ENCODE measurements at regions not wholly inside any gene's neighbourhood (a gene's known extent, or its start where the extent isn't known, plus 50 kb on each side); places are given as distances from the start of the nearest gene placed in this dataset.
"Not testable (repeated sequence)": the region's sequence is repeated elsewhere in the genome, so short reads cannot be mapped to it uniquely, and the experiment has no call there.

DNA sequence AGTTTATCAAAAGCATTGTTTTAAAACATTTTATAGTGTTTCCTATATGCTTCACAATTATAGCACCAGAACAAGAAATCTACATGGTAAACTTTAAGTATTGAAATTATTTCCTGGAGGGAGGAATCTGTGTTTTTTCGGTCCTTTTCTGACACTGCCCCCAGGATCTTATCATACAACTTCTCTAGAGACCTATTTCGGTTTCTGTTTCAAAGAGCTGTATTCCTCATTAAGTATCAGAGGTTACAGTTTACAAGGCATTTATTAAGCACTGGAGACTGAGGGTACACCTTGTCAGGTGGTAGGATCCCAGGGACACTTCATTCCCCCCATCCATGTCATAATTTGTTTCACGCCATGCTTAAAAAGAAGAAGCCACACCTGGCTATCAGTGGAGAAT lies 146.4 kb downstream of the ATP6V0E2 start:
- not testable (repeated sequence) for H3K9me3 Mint-ChIP-seq; DNase-seq (ENCODE audit: low spot score)

DNA sequence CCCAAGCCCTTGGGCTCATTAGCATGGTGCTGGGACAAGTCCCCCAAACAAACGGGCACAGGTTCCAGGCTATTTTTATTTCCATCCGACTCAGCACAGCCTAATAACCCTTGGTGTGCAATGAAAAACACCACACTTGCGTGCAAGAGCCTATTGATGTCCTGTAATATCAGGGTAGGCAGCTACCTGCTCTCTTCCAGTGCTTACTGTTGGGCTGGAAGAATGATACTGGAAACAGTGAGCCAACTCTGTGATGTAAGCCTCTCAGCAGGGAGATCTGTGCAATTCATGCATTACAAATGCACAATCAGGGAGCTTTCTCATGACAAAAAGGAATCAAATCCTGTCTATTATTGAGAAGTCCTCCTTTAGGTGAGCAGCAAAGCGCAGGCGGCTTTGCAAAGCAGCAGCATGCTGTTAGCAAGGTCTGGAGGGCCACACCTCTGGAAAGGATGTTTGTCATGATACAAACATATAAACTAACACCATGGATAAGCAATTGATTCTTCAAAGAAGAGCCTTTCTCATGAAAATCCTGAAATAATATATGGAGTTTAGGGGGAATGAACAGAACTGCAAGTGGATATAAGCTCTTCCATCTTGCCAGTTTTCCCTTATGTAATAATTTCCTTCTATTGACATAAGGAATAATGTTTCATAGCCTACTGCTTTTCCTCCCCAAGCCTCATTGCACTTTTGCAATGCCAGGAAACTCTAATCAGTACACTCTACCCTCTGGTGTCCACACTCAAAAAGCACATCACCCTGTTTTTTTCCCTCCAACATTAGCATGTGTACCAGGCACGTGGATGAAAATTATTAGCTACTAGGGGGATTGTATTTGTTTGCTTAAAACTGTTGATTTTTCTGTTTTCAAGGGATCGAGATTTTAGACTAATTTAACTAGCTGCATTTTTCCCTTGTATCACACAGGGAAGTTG lies 151.1 kb downstream of the ATP6V0E2 start:
- not testable (repeated sequence) for H3K79me2 ChIP-seq (ENCODE audit: low read depth); H3K9me3 ChIP-seq (ENCODE audit: low read depth); H3K27ac Mint-ChIP-seq

More for the DNA sequence above, 146.4 kb downstream of the ATP6V0E2 start:
- H3K27ac Mint-ChIP-seq; H3K27me3 Mint-ChIP-seq (ENCODE audit: insufficient read depth, low read depth); H2AFZ ChIP-seq (replicated peaks); H3K36me3 ChIP-seq; H3K4me1 ChIP-seq; H3K4me3 ChIP-seq; H3K9me3 ChIP-seq (ENCODE audit: low read depth); H3K36me3 Mint-ChIP-seq; H3K27me3 ChIP-seq; H3K4me2 ChIP-seq; H3K4me3 Mint-ChIP-seq; H3F3A ChIP-seq (ENCODE audit: low read depth); H3K27ac ChIP-seq; H3K79me2 ChIP-seq (ENCODE audit: low read depth); H3K9ac ChIP-seq; H4K20me1 ChIP-seq (ENCODE audit: low read depth); H3K4me1 Mint-ChIP-seq: not testable (repeated sequence)

DNA sequence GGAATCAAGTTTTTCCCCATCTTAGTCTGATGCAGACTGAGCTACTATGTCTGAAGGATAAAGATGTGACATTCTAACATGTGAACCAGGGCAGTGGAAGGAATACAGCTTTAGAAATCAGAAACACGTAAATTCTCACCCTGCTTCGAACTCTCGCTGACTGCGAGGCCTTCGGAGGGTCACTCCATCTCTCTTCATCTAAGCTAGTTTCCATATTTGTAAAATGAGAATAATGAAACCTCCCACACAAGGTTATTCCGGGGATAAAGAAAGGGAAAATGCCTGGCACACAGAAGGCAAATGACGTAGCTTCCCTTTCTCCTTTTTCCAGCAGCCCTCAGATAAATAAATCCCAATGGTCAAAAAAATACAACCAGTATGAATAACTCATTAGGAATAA lies 152.0 kb downstream of the ATP6V0E2 start:
- H3K9ac ChIP-seq; H3K27me3 ChIP-seq; H3K27me3 Mint-ChIP-seq (ENCODE audit: insufficient read depth, low read depth); H3K36me3 ChIP-seq; DNase-seq (ENCODE audit: low spot score); H3K36me3 Mint-ChIP-seq; H3K9me3 ChIP-seq (ENCODE audit: low read depth); H3K79me2 ChIP-seq (ENCODE audit: low read depth); H3K4me3 Mint-ChIP-seq; H3K9me3 Mint-ChIP-seq; H3F3A ChIP-seq (ENCODE audit: low read depth); H3K4me1 Mint-ChIP-seq; H3K4me2 ChIP-seq; H3K4me1 ChIP-seq; H3K4me3 ChIP-seq; H3K27ac ChIP-seq; H2AFZ ChIP-seq (replicated peaks); H3K27ac Mint-ChIP-seq; H4K20me1 ChIP-seq (ENCODE audit: low read depth): not testable (repeated sequence)

More for the DNA sequence above, 151.1 kb downstream of the ATP6V0E2 start:
- not testable (repeated sequence) for H3K27ac ChIP-seq; H3F3A ChIP-seq (ENCODE audit: low read depth); H3K4me1 Mint-ChIP-seq; H3K9ac ChIP-seq; H3K4me2 ChIP-seq; H3K4me1 ChIP-seq; H4K20me1 ChIP-seq (ENCODE audit: low read depth); DNase-seq (ENCODE audit: low spot score); H3K27me3 ChIP-seq; H3K36me3 ChIP-seq; H2AFZ ChIP-seq (replicated peaks); H3K9me3 Mint-ChIP-seq; H3K4me3 Mint-ChIP-seq; H3K36me3 Mint-ChIP-seq; H3K4me3 ChIP-seq; H3K27me3 Mint-ChIP-seq (ENCODE audit: insufficient read depth, low read depth)

DNA sequence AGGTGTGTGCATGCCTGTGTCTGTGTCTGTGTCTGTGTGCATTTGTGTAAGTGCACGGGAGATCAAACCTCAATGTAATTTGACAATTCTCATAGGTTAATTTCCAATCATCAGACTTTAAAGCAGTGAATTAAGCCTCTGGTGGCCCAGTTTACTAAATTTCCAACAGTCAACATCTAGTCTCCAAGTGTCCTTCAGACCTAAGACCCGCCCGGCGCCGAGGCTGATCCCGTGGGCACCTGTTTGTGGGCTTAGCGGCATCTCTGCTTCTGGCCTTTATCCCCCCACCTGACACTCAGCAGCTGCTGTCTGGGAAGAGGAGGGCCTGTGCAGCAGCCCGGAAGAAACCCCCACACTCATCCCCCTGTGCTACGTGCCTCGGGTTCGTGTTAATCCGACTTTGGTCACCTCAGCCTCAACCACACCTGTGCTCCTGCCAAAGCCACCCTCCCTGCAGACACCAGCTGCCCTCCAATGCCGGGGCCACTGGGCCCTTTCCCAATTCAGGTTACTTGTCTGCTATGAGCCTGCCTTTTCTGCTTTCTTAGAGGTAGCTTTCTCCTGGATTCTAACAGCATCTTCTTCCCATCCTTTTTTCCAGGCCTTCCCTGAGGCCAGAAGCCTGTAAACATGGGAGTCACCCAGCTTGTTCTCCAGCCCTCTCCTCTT lies 154.7 kb downstream of the ATP6V0E2 start:
- not testable (repeated sequence) for H3K79me2 ChIP-seq (ENCODE audit: low read depth); H3K4me3 ChIP-seq; H3K36me3 ChIP-seq; H3K27me3 Mint-ChIP-seq (ENCODE audit: insufficient read depth, low read depth); H3K4me1 ChIP-seq; H3K4me2 ChIP-seq; H3K9ac ChIP-seq; DNase-seq (ENCODE audit: low spot score); H3K27ac Mint-ChIP-seq; H3K4me3 Mint-ChIP-seq; H3K9me3 Mint-ChIP-seq; H3K27ac ChIP-seq; H4K20me1 ChIP-seq (ENCODE audit: low read depth); H3K27me3 ChIP-seq; H3K9me3 ChIP-seq (ENCODE audit: low read depth); H3K4me1 Mint-ChIP-seq; H2AFZ ChIP-seq (replicated peaks); H3F3A ChIP-seq (ENCODE audit: low read depth); H3K36me3 Mint-ChIP-seq

DNA sequence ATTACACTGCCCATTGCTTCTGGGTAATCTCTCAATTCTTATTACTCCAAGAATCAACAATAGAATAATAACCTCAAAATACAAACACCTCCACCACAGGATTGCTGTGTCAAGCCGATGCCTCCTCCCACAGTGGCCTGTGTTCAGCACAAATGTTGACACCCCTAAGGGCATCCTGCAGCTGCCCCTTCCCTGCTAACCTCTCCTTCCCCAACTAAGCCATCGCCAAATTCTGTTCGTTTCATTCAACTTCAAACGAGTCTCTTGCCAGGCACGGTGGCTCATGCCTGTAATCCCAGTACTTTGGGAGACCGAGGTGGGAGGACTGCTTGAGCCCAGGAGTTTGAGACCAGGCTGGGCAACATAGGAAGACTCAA lies 155.2 kb downstream of the ATP6V0E2 start:
- not testable (repeated sequence) for H3K4me3 Mint-ChIP-seq; H2AFZ ChIP-seq (replicated peaks); DNase-seq (ENCODE audit: low spot score)

DNA sequence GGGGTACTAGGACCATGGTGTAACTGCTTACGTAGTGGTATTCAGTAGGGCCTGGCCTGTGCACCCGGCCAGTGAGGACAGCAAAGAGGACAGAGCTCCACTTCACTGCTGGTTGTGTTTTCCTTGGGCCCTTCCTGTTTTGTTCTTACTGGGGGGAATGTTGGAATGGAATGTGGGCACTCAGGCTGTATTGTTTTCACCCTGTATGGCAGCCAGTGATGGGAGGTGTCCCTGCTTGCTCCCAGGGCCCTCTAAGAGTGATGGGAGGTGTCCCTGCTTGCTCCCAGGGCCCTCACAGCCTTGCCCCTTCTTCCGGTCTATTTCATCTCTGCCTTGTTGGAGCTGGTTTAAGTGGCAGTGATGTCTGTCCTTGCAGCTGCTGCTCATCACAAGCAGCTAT lies 158.0 kb downstream of the ATP6V0E2 start:
- H3K36me3 ChIP-seq; H3K4me2 ChIP-seq; H3K9ac ChIP-seq; H3K4me3 Mint-ChIP-seq; H3K79me2 ChIP-seq (ENCODE audit: low read depth); H3K4me3 ChIP-seq; H3K27me3 ChIP-seq; H4K20me1 ChIP-seq (ENCODE audit: low read depth); H2AFZ ChIP-seq (replicated peaks); DNase-seq (ENCODE audit: low spot score); H3K27ac ChIP-seq; H3K27ac Mint-ChIP-seq; H3F3A ChIP-seq (ENCODE audit: low read depth); H3K4me1 ChIP-seq; H3K9me3 ChIP-seq (ENCODE audit: low read depth); H3K36me3 Mint-ChIP-seq; H3K27me3 Mint-ChIP-seq (ENCODE audit: insufficient read depth, low read depth); H3K4me1 Mint-ChIP-seq; H3K9me3 Mint-ChIP-seq: not testable (repeated sequence)

More for the DNA sequence above, 155.2 kb downstream of the ATP6V0E2 start:
- H3F3A ChIP-seq (ENCODE audit: low read depth); H3K4me1 ChIP-seq; H3K27me3 Mint-ChIP-seq (ENCODE audit: insufficient read depth, low read depth); H3K27me3 ChIP-seq; H3K4me3 ChIP-seq; H3K4me2 ChIP-seq; H3K9me3 Mint-ChIP-seq; H3K9me3 ChIP-seq (ENCODE audit: low read depth); H3K27ac Mint-ChIP-seq; H4K20me1 ChIP-seq (ENCODE audit: low read depth); H3K36me3 Mint-ChIP-seq; H3K79me2 ChIP-seq (ENCODE audit: low read depth); H3K9ac ChIP-seq; H3K36me3 ChIP-seq; H3K27ac ChIP-seq; H3K4me1 Mint-ChIP-seq: not testable (repeated sequence)

DNA sequence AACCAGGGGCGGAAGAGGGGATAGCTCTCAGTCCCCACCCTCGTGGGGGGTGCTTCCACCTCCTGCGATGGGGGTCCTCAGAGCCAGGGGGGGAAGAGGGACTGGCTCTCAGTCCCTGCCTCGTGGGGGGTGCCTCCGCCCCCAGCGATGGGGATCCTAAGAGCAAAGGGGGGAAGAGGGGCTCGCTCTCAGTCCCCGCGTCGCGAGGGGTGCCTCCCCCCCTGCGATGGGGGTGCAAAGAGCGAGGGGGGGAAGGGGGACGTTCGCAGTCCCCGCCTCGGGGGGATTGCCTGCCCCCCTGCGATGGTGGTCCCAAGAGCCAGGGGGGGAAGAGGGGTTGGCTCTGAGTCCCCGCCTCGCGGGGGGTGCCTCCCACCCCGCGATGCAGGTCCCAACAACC lies 159.9 kb downstream of the ATP6V0E2 start:
- not testable (repeated sequence) for H3K4me2 ChIP-seq; DNase-seq (ENCODE audit: low spot score); H3F3A ChIP-seq (ENCODE audit: low read depth); H3K9ac ChIP-seq; H3K27me3 ChIP-seq; H3K27ac ChIP-seq; H3K36me3 ChIP-seq; H4K20me1 ChIP-seq (ENCODE audit: low read depth); H3K27me3 Mint-ChIP-seq (ENCODE audit: insufficient read depth, low read depth); H3K4me3 Mint-ChIP-seq; H3K4me3 ChIP-seq; H3K9me3 Mint-ChIP-seq; H3K4me1 Mint-ChIP-seq; H3K27ac Mint-ChIP-seq; H3K9me3 ChIP-seq (ENCODE audit: low read depth); H3K4me1 ChIP-seq; H3K36me3 Mint-ChIP-seq; H3K79me2 ChIP-seq (ENCODE audit: low read depth); H2AFZ ChIP-seq (replicated peaks)

DNA sequence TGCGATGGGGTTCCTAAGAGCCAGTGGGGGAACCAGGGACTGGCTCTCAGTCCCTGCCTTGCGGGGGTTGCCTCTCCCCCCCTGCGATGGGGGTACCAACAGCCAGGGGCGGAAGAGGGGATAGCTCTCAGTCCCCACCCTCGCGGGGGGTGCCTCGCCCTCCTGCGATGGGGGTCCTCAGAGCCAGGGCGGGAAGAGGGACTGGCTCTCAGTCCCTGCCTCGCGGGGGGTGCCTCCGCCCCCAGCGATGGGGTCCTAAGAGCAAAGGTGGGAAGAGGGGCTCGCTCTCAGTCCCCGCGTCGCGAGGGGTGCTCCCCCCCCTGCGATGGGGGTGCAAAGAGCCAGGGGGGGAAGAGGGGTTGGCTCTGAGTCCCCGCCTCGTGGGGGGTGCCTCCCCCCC lies 162.0 kb downstream of the ATP6V0E2 start:
- not testable (repeated sequence) for H3K4me3 Mint-ChIP-seq; H4K20me1 ChIP-seq (ENCODE audit: low read depth); DNase-seq (ENCODE audit: low spot score); H3K9ac ChIP-seq; H3F3A ChIP-seq (ENCODE audit: low read depth); H3K4me1 Mint-ChIP-seq; H3K36me3 Mint-ChIP-seq; H2AFZ ChIP-seq (replicated peaks); H3K36me3 ChIP-seq; H3K27me3 Mint-ChIP-seq (ENCODE audit: insufficient read depth, low read depth); H3K9me3 ChIP-seq (ENCODE audit: low read depth); H3K4me3 ChIP-seq; H3K4me1 ChIP-seq; H3K4me2 ChIP-seq; H3K79me2 ChIP-seq (ENCODE audit: low read depth); H3K27me3 ChIP-seq; H3K9me3 Mint-ChIP-seq; H3K27ac ChIP-seq; H3K27ac Mint-ChIP-seq
